ENCODE measurements at regions not wholly inside any gene's neighbourhood (a gene's known extent, or its start where the extent isn't known, plus 50 kb on each side); places are given as distances from the start of the nearest gene placed in this dataset.

DNA sequence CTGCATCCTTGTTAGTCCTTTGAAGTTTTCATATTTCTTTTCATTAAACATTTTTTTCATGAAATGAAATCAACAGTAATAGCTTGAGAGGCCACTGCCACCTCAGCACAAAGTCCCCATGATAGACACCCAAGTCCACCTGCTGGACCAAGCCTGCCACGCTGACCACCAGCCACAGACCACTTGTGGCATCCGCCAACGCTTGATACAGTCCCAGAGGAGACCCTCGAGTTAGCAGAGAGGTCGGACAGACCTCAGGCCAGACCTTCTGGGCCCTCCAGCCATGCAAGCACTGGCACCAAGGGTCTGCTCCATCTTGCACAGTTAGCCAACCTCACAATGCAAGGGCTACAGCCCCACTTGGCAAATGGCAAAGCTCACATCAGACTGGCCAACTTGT lies 91.8 kb upstream of the RTL6 start:
- no peak for DNase-seq

DNA sequence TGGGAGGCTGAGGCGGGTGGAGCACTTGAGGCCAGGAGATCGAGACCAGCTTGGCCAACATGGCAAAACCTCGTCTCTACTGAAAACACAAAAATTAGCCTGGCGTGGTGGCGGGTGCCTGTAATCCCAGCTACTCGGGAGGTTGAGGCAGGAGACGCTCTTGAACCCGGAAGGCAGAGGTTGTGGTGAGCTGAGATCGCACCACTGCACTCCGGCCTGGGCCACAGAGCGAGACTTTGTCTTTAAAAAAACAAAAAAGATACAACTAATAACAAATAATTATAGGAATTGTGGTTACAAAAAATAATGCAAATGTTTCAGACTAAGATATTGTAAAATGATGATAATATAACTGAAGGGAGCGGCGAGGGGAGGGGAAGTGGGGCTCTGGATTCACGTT lies 90.3 kb upstream of the RTL6 start:
- no peak for DNase-seq

DNA sequence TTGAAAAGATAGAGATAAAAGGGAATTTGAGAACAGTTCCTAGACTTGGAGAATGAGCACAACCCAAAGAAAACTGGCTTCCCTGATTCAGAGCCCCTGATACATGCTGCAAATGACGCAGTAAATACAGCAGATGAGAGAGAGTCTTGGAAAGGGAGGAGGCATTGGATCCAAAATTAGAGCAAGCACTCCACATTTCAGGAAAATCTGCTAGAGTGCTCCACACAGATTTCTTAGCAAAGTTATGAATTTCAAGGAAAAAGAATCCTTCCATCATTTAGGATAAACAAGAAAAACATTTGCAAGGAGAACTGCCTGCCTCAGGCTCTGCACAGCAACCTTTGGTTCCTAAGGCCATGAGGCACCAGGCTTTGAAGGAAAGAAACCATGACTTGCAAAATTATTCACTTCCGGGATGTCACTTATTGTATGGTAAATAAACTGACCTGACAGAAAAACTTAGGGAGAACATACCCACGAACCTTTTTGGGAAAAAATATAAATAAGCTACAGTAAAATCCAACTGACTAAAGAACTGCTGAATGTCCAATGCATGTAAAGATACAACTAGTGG lies 89.8 kb upstream of the RTL6 start:
- DNase-seq: no peak

GRCh38 chr22:44586999-44587736 lies 89.1 kb upstream of the RTL6 start:
- DNase-seq: no peak

- DNase-seq: no peak
Observed at GRCh38 chr22:44586351-44586990, 88.4 kb upstream of the RTL6 start.

- DNase-seq: no peak
Observed at GRCh38 chr22:44585559-44586350, 87.7 kb upstream of the RTL6 start.

GRCh38 chr22:44584256-44584902 lies 86.3 kb upstream of the RTL6 start:
- DNase-seq: no peak

GRCh38 chr22:44583854-44584253 lies 85.8 kb upstream of the RTL6 start:
- DNase-seq: no peak

GRCh38 chr22:44583061-44583760 lies 85.2 kb upstream of the RTL6 start:
- no peak for DNase-seq

GRCh38 chr22:44582016-44582415 lies 84.0 kb upstream of the RTL6 start:
- no peak for DNase-seq

DNA sequence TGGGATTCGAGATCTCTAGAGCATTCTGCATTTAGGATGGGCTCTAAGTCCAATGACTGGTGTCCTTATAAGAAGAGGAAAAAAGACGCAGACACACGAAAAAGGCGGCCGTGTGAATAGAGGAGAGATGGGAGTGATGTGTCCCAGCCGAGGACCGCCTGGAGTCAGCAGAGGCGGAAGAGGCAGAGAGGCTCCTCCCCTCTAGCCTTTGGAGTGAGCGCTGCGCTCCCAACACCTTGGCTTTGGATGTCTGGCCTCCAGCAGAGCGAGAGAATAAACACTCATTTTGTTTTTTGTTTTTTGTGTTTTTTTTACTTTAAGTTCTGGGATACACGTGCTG lies 83.0 kb upstream of the RTL6 start:
- DNase-seq: no peak

- no peak for DNase-seq
Observed at GRCh38 chr22:44580176-44581095, 82.4 kb upstream of the RTL6 start.

- no peak for DNase-seq
Observed at GRCh38 chr22:44578516-44579230, 80.6 kb upstream of the RTL6 start.

- DNase-seq: no peak
Observed at GRCh38 chr22:44578110-44578457, 80.1 kb upstream of the RTL6 start.

GRCh38 chr22:44577391-44578109 lies 79.5 kb upstream of the RTL6 start:
- DNase-seq: no peak

DNA sequence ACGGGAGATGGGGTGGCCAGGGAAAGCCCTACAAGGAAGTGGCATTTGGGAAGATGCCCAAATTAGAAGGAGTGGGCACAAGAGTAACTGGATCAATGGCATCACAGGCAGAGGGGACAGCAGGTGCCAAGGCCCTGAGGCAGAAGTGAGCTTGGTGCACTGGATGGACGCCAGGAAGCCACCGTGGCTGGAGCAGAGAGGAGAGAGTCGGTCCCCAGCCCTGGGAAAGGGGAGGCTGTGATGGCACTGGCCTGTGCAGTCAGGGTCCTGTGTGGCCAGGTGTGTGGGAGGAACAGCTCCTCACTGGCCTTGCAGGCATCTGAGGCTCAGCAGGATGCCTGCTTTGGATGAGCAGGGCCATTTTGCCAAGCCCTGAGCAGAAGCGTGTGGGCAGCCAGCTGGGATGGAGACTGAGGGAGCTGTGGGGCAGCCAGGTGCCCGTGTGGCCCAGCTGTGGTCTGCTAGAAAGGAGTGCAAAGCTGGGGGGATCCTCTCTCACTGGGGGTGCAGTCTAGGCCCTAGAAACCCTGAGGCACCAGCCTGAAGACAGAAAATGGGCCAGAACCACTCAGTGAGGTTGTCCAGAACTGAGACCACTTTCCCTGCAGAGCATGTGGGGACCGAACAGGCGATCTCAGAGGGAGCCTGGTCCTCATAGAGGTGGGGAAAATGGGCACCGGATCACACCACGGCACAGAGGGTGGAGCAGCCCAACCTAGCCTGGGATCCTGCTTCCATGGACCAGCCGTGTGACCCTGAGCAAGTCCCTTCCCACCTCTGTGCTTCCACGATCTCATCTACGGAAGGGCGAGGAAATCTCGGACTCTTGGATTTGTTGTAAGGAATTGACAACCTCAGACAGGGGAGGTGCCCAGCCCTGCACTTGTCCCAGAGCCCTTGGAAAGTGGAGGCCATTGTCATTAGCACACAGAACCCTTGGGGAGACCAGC lies 78.6 kb upstream of the RTL6 start:
- DNase-seq: no peak

GRCh38 chr22:44575381-44576268 lies 77.6 kb upstream of the RTL6 start:
- DNase-seq: no peak

Data from Kasumi-1 (cell line).